C1 segment of cervical spinal cord (tissue), 14 donors: ENCODE measurements at regions not wholly inside any gene's neighbourhood (a gene's known extent, or its start where the extent isn't known, plus 50 kb on each side); places are given as distances from the start of the nearest gene placed in this dataset.
"Not testable (repeated sequence)": the region's sequence is repeated elsewhere in the genome, so short reads cannot be mapped to it uniquely, and the experiment has no call there.

Experiments used
- DNase-seq, 14 donors: peaks; one replicate each; lab custom pipeline; 2025; lab: John Stamatoyannopoulos, UW

- DNase-seq = no peak
These were observed 190.3 kb downstream of the UTRN start for GRCh38 chr6:144475411-144475810.

- no peak for DNase-seq
These were observed 191.2 kb downstream of the UTRN start for GRCh38 chr6:144476286-144476685.

DNA sequence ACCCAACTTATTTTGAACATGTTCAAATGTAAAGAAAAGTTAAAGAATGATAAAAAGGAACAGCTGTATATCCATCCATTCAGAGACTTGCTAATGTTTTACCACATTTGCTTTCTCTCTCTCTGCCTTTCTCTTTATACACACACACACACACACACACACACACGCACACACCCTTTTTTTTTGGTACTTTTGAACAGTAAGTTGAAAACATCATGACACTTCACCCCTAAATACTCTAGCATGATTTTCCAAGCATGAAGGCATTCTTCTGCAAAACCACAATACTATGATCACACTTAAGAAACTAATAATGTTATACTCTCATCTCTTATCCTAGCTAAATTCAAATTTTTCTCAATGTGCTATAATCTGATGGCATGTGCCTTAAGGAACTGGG, 192.3 kb downstream of the UTRN start:
- no peak for DNase-seq

DNA sequence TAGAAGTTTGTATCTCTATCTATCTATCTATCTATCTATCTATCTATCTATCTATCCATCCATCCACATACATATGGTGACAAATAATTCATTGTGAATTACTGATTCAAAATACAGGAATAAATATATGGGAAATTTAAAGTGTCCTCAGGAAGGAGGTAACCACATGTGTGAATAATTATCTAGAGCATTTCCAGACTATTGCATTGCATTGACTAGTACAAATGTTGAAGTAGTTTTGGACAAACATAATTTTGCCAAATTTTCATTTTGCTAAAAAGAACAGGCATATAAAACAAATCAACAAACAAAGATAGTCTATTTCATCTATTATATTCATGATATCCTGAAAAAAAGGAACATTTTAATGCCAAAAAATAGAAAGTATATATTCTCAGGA, 192.7 kb downstream of the UTRN start:
- DNase-seq = no peak

DNA sequence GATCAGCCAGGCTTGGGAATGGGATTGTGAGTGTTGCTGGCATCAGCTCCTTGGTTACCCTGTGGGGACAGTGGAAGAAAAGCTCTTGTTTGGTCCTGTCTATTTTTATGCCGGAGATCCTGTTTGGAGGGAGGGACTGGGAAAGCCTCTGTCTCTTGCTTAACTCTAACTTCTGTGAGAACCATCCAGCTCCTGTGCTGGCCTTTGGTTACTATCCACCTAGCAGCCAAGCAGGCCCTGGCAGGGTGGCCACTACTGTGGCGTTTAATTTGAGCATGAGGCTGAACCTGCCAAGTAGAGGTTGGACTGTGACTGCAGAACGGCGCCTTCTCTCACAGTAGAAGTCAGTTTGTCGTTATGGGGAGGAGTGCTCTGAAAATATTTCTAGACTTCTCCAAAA, 193.3 kb downstream of the UTRN start:
- DNase-seq = peak in 8 of 14 donors; percentile 7 to 49 (median 40)

DNA sequence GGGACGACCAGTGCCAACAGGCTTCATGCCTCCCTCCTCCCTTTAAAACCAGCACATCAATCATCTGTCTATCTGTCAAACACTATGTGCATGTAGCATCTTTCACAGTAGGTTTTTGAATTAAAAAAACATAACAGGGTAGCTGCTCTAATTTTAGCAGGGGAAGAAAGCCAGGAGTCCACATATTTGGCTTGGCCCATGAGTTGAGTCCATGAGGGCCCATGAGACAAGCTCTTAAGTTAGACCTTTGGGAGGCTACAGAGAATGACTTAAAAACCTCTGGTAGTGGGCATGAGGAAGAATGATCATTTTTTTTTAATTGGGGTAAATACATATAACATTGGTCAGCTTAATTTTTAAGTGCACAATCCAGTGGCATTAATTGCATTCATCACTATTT, 194.9 kb downstream of the UTRN start:
- DNase-seq = no peak

GRCh38 chr6:144480473-144480872, 195.3 kb downstream of the UTRN start:
- no peak for DNase-seq

GRCh38 chr6:144481527-144481926, 196.4 kb downstream of the UTRN start:
- DNase-seq = no peak

GRCh38 chr6:144482142-144482541, 197.0 kb downstream of the UTRN start:
- peak in 8 of 14 donors; percentile 2 to 24 (median 4) for DNase-seq

- DNase-seq = no peak
These were observed 200.4 kb downstream of the UTRN start for GRCh38 chr6:144485531-144485930.

GRCh38 chr6:144488590-144488989, 203.5 kb downstream of the UTRN start:
- DNase-seq = no peak

DNA sequence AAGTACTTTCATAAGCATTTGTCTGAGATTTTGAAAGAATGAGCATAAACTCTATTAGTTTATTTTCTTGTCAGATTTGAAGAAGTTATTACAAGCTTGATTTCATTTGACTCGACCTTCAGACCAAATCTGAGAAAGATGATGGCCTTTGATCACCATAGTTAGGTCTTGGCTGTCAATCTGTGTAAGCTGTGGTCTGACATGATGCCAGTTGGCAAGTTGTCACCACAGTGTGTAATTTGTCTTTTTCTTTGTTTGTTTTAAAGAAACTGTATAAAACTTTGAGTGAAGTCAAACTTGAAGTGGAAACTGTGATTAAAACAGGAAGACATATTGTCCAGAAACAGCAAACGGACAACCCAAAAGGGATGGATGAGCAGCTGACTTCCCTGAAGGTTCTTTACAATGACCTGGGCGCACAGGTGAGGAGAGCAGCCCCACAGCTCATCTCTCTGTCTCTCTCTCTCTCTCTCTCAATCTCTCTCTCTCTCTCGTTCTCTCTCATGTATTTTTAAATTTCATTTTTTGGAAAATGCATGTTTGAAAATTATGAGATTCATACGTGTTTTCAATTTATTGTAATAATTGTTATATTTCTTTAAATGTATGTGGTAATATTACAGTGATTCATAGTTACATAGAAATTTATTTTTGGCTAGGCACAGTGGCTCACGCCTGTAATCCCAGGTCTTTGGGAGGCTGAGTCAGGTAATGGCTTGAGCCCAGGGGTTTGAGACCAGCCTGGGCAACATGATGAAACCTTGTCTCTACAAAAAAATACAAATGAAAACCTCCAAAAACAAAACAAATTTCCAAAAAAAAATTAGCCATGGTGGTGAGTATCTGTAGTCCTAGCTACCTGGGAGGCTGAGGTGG, 208.1 kb downstream of the UTRN start:
- DNase-seq = no peak

- not testable (repeated sequence) for DNase-seq
These were observed 209.9 kb downstream of the UTRN start for GRCh38 chr6:144495076-144495475.

- no peak for DNase-seq
These were observed 212.5 kb downstream of the UTRN start for GRCh38 chr6:144497650-144498049.

- no peak for DNase-seq
These were observed 215.8 kb downstream of the UTRN start for GRCh38 chr6:144500892-144501291.

GRCh38 chr6:144505214-144505613, 220.1 kb downstream of the UTRN start:
- not testable (repeated sequence) for DNase-seq

- DNase-seq = not testable (repeated sequence)
These were observed 220.9 kb downstream of the UTRN start for GRCh38 chr6:144506051-144506450.

DNA sequence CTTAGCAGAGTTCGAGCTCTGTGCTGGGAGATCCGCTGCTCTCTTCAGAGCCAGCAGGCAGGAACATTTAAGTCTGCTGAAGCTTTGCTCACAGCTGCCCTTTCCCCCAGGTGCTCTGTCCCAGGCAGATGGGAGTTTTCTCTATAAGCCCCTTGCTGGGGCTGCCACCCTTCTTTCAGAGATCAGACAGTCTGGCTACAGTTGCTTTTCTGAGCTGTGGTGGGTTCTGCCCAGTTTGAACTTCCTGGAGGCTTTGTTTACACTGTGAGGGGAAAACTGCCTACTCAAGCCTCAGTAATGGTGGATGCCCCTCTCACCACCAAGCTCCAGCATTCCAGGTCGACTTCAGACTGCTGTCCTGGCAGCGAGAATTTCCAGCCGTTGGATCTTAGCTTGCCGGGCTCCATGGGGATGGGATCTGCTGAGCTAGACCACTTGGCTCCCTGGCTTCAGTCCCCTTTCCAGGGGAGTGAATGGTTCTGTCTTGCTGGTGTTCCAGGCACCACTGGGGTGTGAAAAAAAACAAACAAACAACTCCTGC, 222.7 kb downstream of the UTRN start:
- peak in 3 of 14 donors; percentile 6 to 18 (median 12) for DNase-seq

DNA sequence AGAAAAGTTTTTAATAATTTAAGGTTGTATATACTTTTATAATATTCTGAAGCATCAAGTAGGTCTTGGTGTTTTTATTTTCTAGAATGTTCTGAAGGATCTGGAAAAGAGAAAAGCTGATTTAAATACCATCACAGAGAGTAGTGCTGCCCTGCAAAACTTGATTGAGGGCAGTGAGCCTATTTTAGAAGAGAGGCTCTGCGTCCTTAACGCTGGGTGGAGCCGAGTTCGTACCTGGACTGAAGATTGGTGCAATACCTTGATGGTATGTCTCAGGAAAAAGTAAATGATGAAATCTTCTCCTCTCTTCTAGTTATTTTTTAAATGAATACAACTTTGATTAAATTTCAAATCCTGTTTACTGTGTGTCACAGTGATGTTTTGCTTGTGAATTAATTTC, 225.7 kb downstream of the UTRN start:
- no peak for DNase-seq

DNA sequence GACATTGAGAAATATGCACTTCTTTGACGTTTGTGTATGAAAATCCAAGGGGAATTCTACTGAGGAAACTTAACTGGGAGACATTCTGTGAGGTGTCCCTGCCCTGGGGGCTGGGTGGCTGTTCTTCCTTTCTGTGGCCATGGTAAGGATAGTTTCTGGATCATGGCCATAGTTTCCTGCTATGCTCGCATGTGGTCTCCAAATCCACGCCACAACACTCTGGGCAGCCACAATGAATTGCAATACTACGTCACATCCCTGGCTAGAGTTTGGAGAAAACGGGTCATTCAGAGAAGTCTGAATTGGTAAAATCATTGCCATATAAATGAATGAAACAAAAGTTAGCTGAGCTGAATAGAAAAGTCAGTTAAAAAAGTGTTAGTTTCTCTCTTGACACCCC, 230.6 kb downstream of the UTRN start:
- no peak for DNase-seq

DNA sequence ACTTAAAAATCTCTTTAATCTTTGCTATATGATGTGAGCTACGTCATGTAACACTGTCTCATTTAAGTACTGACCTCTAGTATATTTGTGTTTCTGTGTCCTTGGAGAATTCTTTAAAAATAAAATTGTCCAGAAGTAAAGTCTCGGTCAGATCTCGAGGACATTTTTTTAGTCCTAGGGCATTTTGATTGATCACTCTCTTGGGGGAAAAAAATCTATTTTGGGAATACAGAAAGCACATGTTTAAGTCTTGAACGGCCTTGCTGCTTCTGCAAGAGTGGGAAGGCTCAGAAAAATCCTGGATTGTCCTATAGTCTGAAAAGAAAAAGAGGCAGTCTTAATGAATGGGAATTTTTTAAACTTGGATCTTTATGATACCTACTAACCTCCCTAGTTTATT, 234.3 kb downstream of the UTRN start:
- DNase-seq = no peak

DNA sequence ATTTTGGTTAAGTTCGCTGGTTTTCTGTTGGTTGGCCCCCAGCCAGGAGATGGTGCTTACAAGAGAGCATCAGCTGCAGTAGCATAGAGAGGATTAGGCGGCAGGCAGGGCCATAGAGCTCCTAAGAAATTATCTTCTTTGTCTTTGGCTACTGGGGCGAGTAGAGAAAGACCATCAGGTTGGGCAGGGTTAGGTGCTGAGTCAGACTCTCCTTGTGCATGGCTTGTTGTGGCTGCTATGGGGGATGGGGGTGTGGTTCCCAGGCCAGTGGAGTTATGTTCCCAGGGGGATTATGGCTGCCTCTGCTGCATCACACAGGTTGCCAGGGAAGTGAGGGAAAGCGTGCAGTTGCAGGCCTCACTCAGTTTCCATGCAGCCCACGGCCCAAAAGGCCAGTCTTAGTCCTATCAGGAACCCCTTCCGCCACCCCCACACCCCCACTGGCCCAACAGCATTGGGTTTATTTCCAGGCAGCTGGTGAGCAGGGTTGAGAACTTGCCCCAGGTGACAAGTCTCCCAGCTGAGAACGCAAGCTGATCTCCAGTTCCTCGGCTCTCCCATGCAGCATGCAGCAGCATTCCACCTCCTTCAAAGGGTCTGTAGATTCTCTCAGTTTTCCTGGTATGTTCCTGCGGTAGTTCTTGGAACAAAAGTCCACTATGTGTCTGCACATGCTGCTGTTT, 243.7 kb downstream of the UTRN start:
- DNase-seq = no peak

DNA sequence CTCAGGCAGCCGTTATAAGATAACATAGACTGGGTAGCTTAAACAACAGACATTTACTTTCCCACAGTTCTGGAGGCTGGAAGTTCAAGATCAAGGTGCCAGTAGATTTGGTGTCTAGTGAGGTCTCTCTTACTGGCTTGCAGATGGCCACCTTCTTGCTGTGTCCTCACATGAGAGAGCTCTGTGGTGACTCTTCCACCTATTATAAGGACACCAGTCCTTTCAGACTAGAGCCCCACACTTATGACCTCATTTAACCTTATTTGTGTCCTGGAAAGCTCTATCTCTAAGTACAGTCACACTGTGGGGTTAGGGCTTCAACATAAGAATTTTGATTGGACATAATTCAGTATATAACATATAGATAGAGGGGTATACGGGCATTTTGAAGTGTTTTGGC, 245.0 kb downstream of the UTRN start:
- DNase-seq = no peak
